Osteocyte (in vitro differentiated cells): ENCODE measurements at regions not wholly inside any gene's neighbourhood (a gene's known extent, or its start where the extent isn't known, plus 50 kb on each side); places are given as distances from the start of the nearest gene placed in this dataset.
"Not testable (repeated sequence)": the region's sequence is repeated elsewhere in the genome, so short reads cannot be mapped to it uniquely, and the experiment has no call there.

ENCODE experiments used
- DNase-seq: peaks from one replicate; pipeline ENCODE4 v3.0.0; 2021; ENCODE audit warnings: mixed read lengths; ENCODE audit not compliant: unreplicated experiment; ENCODE audit errors: extremely low spot score
- H3K27ac Mint-ChIP-seq: one replicate; pipeline ENCODE4 v1.8.0; 2021; ENCODE audit warnings: mild to moderate bottlenecking, mixed read lengths; ENCODE audit not compliant: unreplicated experiment
- H3K27me3 Mint-ChIP-seq: one replicate; pipeline ENCODE4 v1.8.0; 2021; ENCODE audit warnings: mixed read lengths; ENCODE audit not compliant: unreplicated experiment
- H3K36me3 Mint-ChIP-seq: one replicate; pipeline ENCODE4 v1.8.0; 2021; ENCODE audit warnings: mixed read lengths; ENCODE audit not compliant: unreplicated experiment
- H3K4me1 Mint-ChIP-seq: one replicate; pipeline ENCODE4 v1.8.0; 2021; ENCODE audit warnings: mixed read lengths; ENCODE audit not compliant: unreplicated experiment
- H3K4me3 Mint-ChIP-seq: one replicate; pipeline ENCODE4 v1.8.0; 2021; ENCODE audit warnings: mild to moderate bottlenecking, moderate library complexity, mixed read lengths; ENCODE audit not compliant: unreplicated experiment
- H3K9me3 Mint-ChIP-seq: one replicate; pipeline ENCODE4 v1.8.0; 2021; ENCODE audit warnings: mixed read lengths; ENCODE audit not compliant: unreplicated experiment
- CTCF ChIP-seq: fragments of 200-600 bp; sonication (generic); IDR thresholded peaks from 2 replicates; pipeline ENCODE4 v1.5.0; 2021; ENCODE audit warnings: antibody characterized with exemption, mild to moderate bottlenecking, moderate library complexity

DNA sequence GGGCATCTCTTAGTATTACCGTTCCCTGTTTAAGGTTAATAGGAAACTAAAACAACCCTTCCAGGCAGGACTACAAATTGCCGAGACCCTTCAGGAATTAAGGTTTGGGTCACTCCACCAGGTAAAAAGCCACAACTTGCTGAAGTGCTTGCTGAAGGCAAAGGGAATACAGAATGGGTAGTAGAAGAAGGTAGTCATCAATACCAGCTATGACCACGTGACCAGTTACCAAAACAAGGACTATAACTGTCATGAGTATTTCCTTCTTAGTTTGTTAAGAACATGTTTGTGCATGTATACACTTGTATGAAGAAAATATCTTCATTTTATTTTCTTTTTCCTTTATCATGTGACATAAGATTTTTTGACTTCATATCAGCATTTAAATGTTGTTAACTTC is 578.7 kb upstream of the FBXO33 start:
- TF ChIP-seq CTCF: no peak
- Mint-ChIP-seq H3K4me1 (no peaks in the 10 kb centered on the region), H3K27ac (no peak overlapping the region), H3K36me3 (no peaks in the 10 kb centered on the region), H3K4me3 (no peak overlapping the region), H3K27me3 (no peaks in the 10 kb centered on the region), H3K9me3 (peaks cover 19% of the 10 kb centered on the region)
- no peak for DNase-seq

- DNase-seq: no peak
- TF ChIP-seq CTCF: no peak
- Mint-ChIP-seq H3K27ac (no peak overlapping the region), H3K9me3 (peaks cover 19% of the 10 kb centered on the region), H3K36me3 (no peaks in the 10 kb centered on the region), H3K4me1 (no peaks in the 10 kb centered on the region), H3K27me3 (no peaks in the 10 kb centered on the region), H3K4me3 (no peak overlapping the region)
These were observed 577.5 kb upstream of the FBXO33 start for GRCh38 chr14:40009771-40010170.

DNA sequence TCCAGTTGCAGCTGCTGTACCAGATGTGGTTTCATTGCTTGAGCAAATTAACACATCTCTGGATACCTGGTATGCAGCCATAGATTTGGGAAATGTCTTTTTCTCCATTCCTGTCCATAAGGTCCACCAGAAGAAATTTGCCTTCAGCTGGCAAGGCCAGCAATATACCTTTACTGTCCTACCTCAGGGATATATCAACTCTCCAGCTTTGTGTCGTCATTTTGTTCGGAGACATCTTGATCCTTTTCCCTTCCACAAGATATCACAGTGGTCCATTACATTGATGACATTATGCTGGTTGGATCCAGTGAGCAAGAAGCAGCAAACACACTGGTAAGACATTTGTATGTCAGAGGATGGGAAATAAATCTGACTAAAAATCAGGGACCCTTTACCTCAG is 576.1 kb upstream of the FBXO33 start:
- H3K4me1 Mint-ChIP-seq, H3K4me3 Mint-ChIP-seq, H3K27me3 Mint-ChIP-seq, H3K36me3 Mint-ChIP-seq, DNase-seq, H3K27ac Mint-ChIP-seq: not testable (repeated sequence)
- peaks cover 19% of the 10 kb centered on the region for H3K9me3 Mint-ChIP-seq

DNA sequence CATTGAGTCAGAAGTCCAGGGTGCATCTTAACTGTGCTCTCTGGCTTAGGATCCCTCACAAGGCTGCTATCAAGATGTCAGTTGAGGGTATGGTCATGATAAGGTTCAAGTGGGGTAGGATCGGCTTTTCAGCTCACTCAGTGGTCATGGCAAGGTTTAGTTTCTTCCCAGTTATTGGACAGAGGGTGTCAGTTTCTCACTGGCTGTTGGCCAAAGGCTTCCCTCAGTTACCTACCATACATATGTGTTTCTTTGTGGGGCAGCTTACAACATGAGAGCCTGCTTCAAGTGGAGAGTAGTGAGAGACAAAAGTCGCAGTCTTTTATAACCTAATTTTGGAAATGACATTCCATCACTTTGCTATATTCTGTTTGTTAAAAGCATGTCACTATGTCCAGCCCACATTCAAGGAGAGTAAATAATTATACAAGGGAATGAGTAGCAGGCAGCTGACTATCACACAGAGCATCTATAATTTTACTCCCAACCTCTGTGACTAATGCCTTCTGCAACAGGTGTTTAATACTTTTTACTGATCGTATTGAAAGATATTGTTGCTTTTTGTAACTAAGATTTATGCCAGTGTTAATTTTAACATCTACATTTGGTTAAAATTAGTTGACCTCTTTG is 572.8 kb upstream of the FBXO33 start:
- TF ChIP-seq CTCF: no peak
- H3K4me1 Mint-ChIP-seq: no peaks in the 10 kb centered on the region
- no peaks in the 10 kb centered on the region for H3K27me3 Mint-ChIP-seq
- no peaks in the 10 kb centered on the region for H3K36me3 Mint-ChIP-seq
- no peak overlapping the region for H3K4me3 Mint-ChIP-seq
- no peak overlapping the region for H3K27ac Mint-ChIP-seq
- no peak for DNase-seq
- peaks cover 5% of the 10 kb centered on the region for H3K9me3 Mint-ChIP-seq

DNA sequence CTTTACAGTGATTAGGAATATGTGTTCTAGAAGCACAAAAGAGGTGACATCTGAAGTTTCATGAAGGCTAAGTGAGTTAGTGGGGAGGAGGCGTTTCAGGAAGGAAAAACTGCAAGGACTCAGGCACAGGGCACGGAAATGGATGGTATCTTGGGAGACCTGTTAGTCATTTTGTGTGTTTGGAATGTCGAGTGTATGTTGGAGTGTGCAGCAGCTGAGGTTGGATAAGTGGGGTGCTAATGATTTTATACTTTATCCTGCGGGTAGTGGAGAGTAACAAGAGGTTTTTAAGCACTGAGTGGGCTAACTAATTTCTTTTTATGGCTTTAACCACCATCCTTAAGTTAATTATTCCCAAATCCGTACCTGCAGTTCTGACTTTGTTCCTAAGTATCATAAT is 571.5 kb upstream of the FBXO33 start:
- H3K36me3 Mint-ChIP-seq: no peaks in the 10 kb centered on the region

More for the DNA sequence above, 571.5 kb upstream of the FBXO33 start:
- no peak for TF ChIP-seq CTCF
- Mint-ChIP-seq H3K9me3 (no peaks in the 10 kb centered on the region), H3K4me3 (no peak overlapping the region), H3K27ac (no peak overlapping the region), H3K4me1 (no peaks in the 10 kb centered on the region), H3K27me3 (no peaks in the 10 kb centered on the region)
- no peak for DNase-seq
